SK-N-SH (cell line): ENCODE measurements at regions not wholly inside any gene's neighbourhood (a gene's known extent, or its start where the extent isn't known, plus 50 kb on each side); places are given as distances from the start of the nearest gene placed in this dataset.

Experiments
- CTCF ChIP-seq: fragments of 200-600 bp; sonication (generic); IDR thresholded peaks from 2 replicates; pipeline ENCODE4 v1.6.1; 2017; ENCODE audit warnings: antibody characterized with exemption, mild to moderate bottlenecking, moderate library complexity
- ZBTB33 ChIP-seq: IDR thresholded peaks from 2 replicates; pipeline ENCODE4 v1.4.0; 2012; ENCODE audit warnings: low read depth, borderline replicate concordance

- TF ChIP-seq ZBTB33 (no peak), CTCF (no peak)
Measured at GRCh38 chr1:10852998-10853520, 56.6 kb upstream of the CASZ1 start.
